NCI-H69 (cell line): ENCODE measurements at regions not wholly inside any gene's neighbourhood (a gene's known extent, or its start where the extent isn't known, plus 50 kb on each side); places are given as distances from the start of the nearest gene placed in this dataset.
A peak's percentile ranks its signal among the peaks of the same experiment; 100 is the strongest.

ENCODE experiments used
- DNase-seq: peaks from one replicate; lab custom pipeline; 2025; lab: John Stamatoyannopoulos, UW

GRCh38 chr4:175127314-175127713 lies 209.2 kb downstream of the ADAM29 start:
- no peak for DNase-seq

- DNase-seq: no peak
Observed at GRCh38 chr4:175129797-175130196, 211.6 kb downstream of the ADAM29 start.

- DNase-seq: no peak
Observed at GRCh38 chr4:175139205-175139604, 221.0 kb downstream of the ADAM29 start.

GRCh38 chr4:175143116-175143515 lies 225.0 kb downstream of the ADAM29 start:
- no peak for DNase-seq

- DNase-seq: no peak
Observed at GRCh38 chr4:175146799-175147198, 228.6 kb downstream of the ADAM29 start.

GRCh38 chr4:175147233-175147632 lies 229.1 kb downstream of the ADAM29 start:
- no peak for DNase-seq

- no peak for DNase-seq
Observed at GRCh38 chr4:175166020-175166419, 247.9 kb downstream of the ADAM29 start.

GRCh38 chr4:175176710-175177109 lies 258.6 kb downstream of the ADAM29 start:
- DNase-seq: no peak

- no peak for DNase-seq
Observed at GRCh38 chr4:175190654-175191053, 272.5 kb downstream of the ADAM29 start.

GRCh38 chr4:175198056-175198455 lies 279.9 kb downstream of the ADAM29 start:
- no peak for DNase-seq

GRCh38 chr4:175215208-175215607 lies 297.1 kb downstream of the ADAM29 start:
- no peak for DNase-seq

- peak; percentile 6 for DNase-seq
Observed at GRCh38 chr4:175215657-175216056, 297.5 kb downstream of the ADAM29 start.

- DNase-seq: no peak
Observed at GRCh38 chr4:175229154-175229553, 311.0 kb downstream of the ADAM29 start.

- no peak for DNase-seq
Observed at GRCh38 chr4:175234162-175234561, 316.0 kb downstream of the ADAM29 start.

GRCh38 chr4:175238827-175239517 lies 320.8 kb downstream of the ADAM29 start:
- DNase-seq: peak; percentile 36

GRCh38 chr4:175246941-175247340 lies 328.8 kb downstream of the ADAM29 start:
- DNase-seq: no peak

- DNase-seq: no peak
Observed at GRCh38 chr4:175252642-175253041, 334.5 kb downstream of the ADAM29 start.

- DNase-seq: no peak
Observed at GRCh38 chr4:175253184-175253902, 335.2 kb downstream of the ADAM29 start.

GRCh38 chr4:175263537-175263936 lies 345.4 kb downstream of the ADAM29 start:
- no peak for DNase-seq

- DNase-seq: no peak
Observed at GRCh38 chr4:175271010-175271630, 353.0 kb downstream of the ADAM29 start.

GRCh38 chr4:175273995-175274753 lies 356.0 kb downstream of the ADAM29 start:
- no peak for DNase-seq

GRCh38 chr4:175277816-175278215 lies 359.7 kb downstream of the ADAM29 start:
- peak; percentile 73 for DNase-seq
